Psoas muscle (tissue), 7 donors: ENCODE measurements at regions not wholly inside any gene's neighbourhood (a gene's known extent, or its start where the extent isn't known, plus 50 kb on each side); places are given as distances from the start of the nearest gene placed in this dataset.

ENCODE experiments used
- ATAC-seq, 4 donors: fragments of 200-7000 bp; cut with Tn5 transposase; one replicate each; pipeline ENCODE4 v1.9.1; 2020; ENCODE audit warnings: moderate library complexity in 3 of 4, mild to moderate bottlenecking in 2 of 4
- DNase-seq, 2 donors: peaks; one replicate each; pipeline ENCODE4 v3.0.0-alpha.2; 2020
- H3K27ac ChIP-seq: fragments of 200-600 bp; one replicate; pipeline ENCODE4 v1.8.0; 2022
- H3K27me3 ChIP-seq, 3 donors: fragments of 200-600 bp in 1 of 3; one replicate each; pipeline versions ENCODE4 v1.6.1 to v1.8.0; 2013 to 2022; ENCODE audit warnings: low read length in 2 of 3, mild to moderate bottlenecking in 2 of 3, moderate library complexity in 1 of 3; ENCODE audit not compliant: insufficient read depth in 3 of 3
- H3K36me3 ChIP-seq, 2 donors: fragments of 200-600 bp in 1 of 2; one replicate each; pipeline versions ENCODE4 v1.6.1 to v1.8.0; 2013 to 2022; ENCODE audit warnings: low read depth in 1 of 2, mild to moderate bottlenecking in 1 of 2, moderate library complexity in 1 of 2; ENCODE audit not compliant: insufficient read depth in 1 of 2
- H3K4me1 ChIP-seq: fragments of 200-600 bp; one replicate; pipeline ENCODE4 v1.8.0; 2022
- H3K4me3 ChIP-seq: fragments of 200-600 bp; one replicate; pipeline ENCODE4 v1.8.0; 2022; ENCODE audit warnings: mild to moderate bottlenecking
- H3K9me3 ChIP-seq: fragments of 200-600 bp; one replicate; pipeline ENCODE4 v1.8.0; 2022
- WGBS, 3 donors: extraction: QIAGEN DNeasy Blood & Tissue Kit; methylation state at CpG; one replicate each; pipeline versions ENCODE4 v1.1.6 to v1.1.7; 2013; 5-methylcytosine and 5-hydroxymethylcytosine counted together
- intact Hi-C, 2 donors: fragments of 100-400 bp; cut with DNase I; formaldehyde crosslinking; loops; one replicate each; pipeline versions ENCODE4 v1.11.0 to v1.14.2; 2022
- TF ChIP-seq, protein P1 (sequence below): fragments of 200-600 bp; IDR thresholded peaks from one replicate; pipeline ENCODE4 v1.8.0; 2022; ENCODE audit warnings: antibody characterized with exemption
- donor health status: healthy with polysubstance abuse.
- donor health status: DM: no; HTN: no; CAD: no; lungs with moderate emphysema.
- donor health status: Bipolar disorder and iron deficiency.
- donor health status: healthy.
- donor health status: DM: yes; HTN: yes; CAD: no.
- donor health status: DM: no; HTN: no; CAD: no.
- donor health status: DM: yes; HTN: yes; CAD: no.

GRCh38 chr9:90340421-90340820, 302.2 kb downstream of the DIRAS2 start:
- DNase-seq (no peak), ATAC-seq (no peak)
- Histone ChIP-seq H3K9me3 (no peaks in the 10 kb centered on the region), H3K36me3 (no peaks in the 10 kb centered on the region), H3K4me1 (no peaks in the 10 kb centered on the region), H3K4me3 (no peak overlapping the region), H3K27me3 (peaks cover 0 to 3% (median 0%) of the 10 kb centered on the region in 3 donors), H3K27ac (no peak overlapping the region)
- intact Hi-C loops: no loop called here
- TF ChIP-seq, protein P1, sequence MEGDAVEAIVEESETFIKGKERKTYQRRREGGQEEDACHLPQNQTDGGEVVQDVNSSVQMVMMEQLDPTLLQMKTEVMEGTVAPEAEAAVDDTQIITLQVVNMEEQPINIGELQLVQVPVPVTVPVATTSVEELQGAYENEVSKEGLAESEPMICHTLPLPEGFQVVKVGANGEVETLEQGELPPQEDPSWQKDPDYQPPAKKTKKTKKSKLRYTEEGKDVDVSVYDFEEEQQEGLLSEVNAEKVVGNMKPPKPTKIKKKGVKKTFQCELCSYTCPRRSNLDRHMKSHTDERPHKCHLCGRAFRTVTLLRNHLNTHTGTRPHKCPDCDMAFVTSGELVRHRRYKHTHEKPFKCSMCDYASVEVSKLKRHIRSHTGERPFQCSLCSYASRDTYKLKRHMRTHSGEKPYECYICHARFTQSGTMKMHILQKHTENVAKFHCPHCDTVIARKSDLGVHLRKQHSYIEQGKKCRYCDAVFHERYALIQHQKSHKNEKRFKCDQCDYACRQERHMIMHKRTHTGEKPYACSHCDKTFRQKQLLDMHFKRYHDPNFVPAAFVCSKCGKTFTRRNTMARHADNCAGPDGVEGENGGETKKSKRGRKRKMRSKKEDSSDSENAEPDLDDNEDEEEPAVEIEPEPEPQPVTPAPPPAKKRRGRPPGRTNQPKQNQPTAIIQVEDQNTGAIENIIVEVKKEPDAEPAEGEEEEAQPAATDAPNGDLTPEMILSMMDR: no peak

- no peaks in the 10 kb centered on the region for H3K36me3 ChIP-seq
- no peak for DNase-seq
- H3K27me3 ChIP-seq: peaks cover 0 to 4% (median 3%) of the 10 kb centered on the region in 3 donors
- H3K4me1 ChIP-seq: no peaks in the 10 kb centered on the region
- H3K9me3 ChIP-seq: no peaks in the 10 kb centered on the region
- H3K27ac ChIP-seq: no peak overlapping the region
- no peak overlapping the region for H3K4me3 ChIP-seq
- no peak for ATAC-seq
- intact Hi-C loops: no loop called here
- TF ChIP-seq, protein P1: no peak
- 77 to 83% (median 79%) methylated on average over 4 of the region's 4 CpGs for WGBS, 3 donors
Observed at GRCh38 chr9:90342607-90343006, 300.0 kb downstream of the DIRAS2 start.

DNA sequence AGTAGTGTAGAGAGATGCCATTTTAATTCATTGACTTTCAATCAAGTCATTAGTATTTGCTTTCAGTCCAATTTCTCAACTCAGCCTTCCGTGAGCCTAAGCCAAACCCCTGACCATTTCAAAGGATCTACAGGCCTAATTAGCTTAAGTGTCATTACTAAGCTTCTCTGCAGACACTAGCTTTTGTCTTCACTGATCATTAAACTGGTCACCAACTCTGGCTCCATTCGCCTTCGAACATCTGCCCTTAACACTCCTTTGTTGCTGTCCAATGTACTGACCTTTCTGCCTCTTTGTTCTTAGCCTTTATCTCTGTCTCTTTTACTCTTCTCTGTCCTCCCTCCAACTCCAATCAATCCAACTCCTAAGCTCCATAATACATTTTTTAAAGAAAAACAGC, 299.3 kb downstream of the DIRAS2 start:
- 54 to 66% (median 59%) methylated on average over 3 of the region's 3 CpGs for WGBS, 3 donors
- no peak for DNase-seq

DNA sequence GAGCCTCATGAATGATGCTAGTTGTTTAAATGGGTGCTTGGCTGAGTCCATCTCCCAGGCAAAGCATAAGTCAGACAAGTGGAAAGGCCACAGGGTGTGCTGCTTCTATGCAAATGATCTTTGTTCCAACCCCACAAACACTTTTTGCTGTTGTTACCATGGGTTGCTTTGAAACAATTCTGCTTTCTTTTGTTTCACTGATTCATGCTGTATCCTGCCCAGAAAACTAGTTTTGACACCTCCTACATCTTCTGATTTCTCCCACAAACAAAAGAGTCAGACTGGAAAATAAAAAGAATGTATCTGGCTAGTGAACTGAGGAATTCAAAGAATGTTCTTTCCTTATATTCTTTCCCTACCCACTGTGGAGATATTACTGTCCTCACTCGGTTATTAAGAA, 298.6 kb downstream of the DIRAS2 start:
- TF ChIP-seq, protein P1: no peak
- ATAC-seq (no peak), DNase-seq (no peak)
- Histone ChIP-seq H3K27ac (no peak overlapping the region), H3K36me3 (no peaks in the 10 kb centered on the region), H3K4me3 (no peak overlapping the region), H3K9me3 (no peaks in the 10 kb centered on the region), H3K27me3 (peaks cover 0 to 4% (median 0%) of the 10 kb centered on the region in 3 donors), H3K4me1 (no peaks in the 10 kb centered on the region)
- intact Hi-C loops: no loop called here
- 16 to 27% (median 16%) methylated on average over 1 of the region's 1 CpG for WGBS, 3 donors

More for the DNA sequence above, 299.3 kb downstream of the DIRAS2 start:
- Histone ChIP-seq H3K27ac (no peak overlapping the region), H3K9me3 (no peaks in the 10 kb centered on the region), H3K27me3 (peaks cover 0 to 4% (median 0%) of the 10 kb centered on the region in 3 donors), H3K36me3 (no peaks in the 10 kb centered on the region), H3K4me3 (no peak overlapping the region), H3K4me1 (no peaks in the 10 kb centered on the region)
- TF ChIP-seq, protein P1: no peak
- intact Hi-C loops: no loop called here
- ATAC-seq: no peak

GRCh38 chr9:90365666-90366065, 277.0 kb downstream of the DIRAS2 start:
- no peaks in the 10 kb centered on the region for H3K9me3 ChIP-seq
- intact Hi-C loops: no loop called here
- peaks cover 0 to 3% (median 0%) of the 10 kb centered on the region in 3 donors for H3K27me3 ChIP-seq
- TF ChIP-seq, protein P1: no peak
- no peaks in the 10 kb centered on the region for H3K36me3 ChIP-seq
- no peaks in the 10 kb centered on the region for H3K4me1 ChIP-seq
- WGBS, 3 donors: 59 to 70% (median 64%) methylated on average over 2 of the region's 2 CpGs
- no peak overlapping the region for H3K4me3 ChIP-seq
- DNase-seq (no peak), ATAC-seq (no peak)
- no peak overlapping the region for H3K27ac ChIP-seq
